ENCODE measurements at regions not wholly inside any gene's neighbourhood (a gene's known extent, or its start where the extent isn't known, plus 50 kb on each side); places are given as distances from the start of the nearest gene placed in this dataset.

GRCh38 chr6:98323605-98324004, 510.8 kb upstream of the POU3F2 start:
- TF ChIP-seq, protein P1, sequence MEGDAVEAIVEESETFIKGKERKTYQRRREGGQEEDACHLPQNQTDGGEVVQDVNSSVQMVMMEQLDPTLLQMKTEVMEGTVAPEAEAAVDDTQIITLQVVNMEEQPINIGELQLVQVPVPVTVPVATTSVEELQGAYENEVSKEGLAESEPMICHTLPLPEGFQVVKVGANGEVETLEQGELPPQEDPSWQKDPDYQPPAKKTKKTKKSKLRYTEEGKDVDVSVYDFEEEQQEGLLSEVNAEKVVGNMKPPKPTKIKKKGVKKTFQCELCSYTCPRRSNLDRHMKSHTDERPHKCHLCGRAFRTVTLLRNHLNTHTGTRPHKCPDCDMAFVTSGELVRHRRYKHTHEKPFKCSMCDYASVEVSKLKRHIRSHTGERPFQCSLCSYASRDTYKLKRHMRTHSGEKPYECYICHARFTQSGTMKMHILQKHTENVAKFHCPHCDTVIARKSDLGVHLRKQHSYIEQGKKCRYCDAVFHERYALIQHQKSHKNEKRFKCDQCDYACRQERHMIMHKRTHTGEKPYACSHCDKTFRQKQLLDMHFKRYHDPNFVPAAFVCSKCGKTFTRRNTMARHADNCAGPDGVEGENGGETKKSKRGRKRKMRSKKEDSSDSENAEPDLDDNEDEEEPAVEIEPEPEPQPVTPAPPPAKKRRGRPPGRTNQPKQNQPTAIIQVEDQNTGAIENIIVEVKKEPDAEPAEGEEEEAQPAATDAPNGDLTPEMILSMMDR (IDR thresholded peaks at IDR 0.05; ENCODE audit: insufficient read depth, low read length, poor library complexity, severe bottlenecking) = no peak
- no peak for TF ChIP-seq EZH2phosphoT487 (conservative IDR thresholded peaks at IDR 0.05; ENCODE audit: low read length)
